GM18867 (cell line): ENCODE measurements at regions not wholly inside any gene's neighbourhood (a gene's known extent, or its start where the extent isn't known, plus 50 kb on each side); places are given as distances from the start of the nearest gene placed in this dataset.

Source experiments
- ATAC-seq: cut with Tn5 transposase; IDR thresholded peaks from one replicate; pipeline ENCODE4 v1.9.1; 2021; ENCODE audit warnings: mild to moderate bottlenecking, moderate library complexity; ENCODE audit not compliant: unreplicated experiment

DNA sequence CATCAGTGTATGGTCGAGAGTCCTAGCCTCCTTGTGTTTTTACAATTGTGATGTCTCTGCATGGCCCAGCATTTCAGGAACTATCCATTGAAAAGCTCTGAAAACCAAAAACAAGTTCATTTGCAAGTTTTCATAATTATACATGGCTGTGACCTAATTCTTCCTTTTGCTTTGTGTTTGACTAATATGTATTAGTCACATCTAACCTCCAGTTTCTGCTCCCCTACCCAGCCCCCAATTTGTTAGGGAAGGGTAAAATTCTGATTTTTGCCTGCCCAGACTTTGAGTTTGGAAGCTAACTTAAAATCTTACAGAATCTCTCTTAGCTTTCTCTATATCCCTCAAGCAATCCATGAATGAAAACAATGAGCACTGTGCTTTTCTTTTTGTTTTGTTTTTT, 128.2 kb upstream of the SEMA6A start:
- ATAC-seq, result peak; percentile 63

DNA sequence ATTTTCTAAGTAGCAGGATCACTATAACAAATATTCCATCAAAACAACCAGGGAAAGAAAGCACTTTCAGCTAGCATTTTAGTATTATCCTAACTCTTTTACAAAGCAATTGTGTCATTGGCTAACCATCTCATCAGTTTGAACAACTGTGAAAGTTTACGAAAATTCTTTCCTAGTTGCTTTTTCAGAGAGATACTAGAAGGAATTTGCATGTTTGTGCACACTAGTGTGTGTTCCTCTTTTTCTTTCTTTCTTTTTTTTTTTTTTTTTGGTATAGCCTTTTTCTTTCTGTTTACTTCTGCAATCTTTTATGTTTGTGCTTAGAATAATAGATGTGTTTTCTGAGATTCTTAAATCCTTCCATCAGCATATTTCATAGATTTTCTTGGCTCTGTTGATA, 124.7 kb upstream of the SEMA6A start:
- peak; percentile 44 for ATAC-seq

GRCh38 chr5:116696366-116696765, 121.7 kb upstream of the SEMA6A start:
- peak; percentile 81 for ATAC-seq

- ATAC-seq, result no peak
Observed at GRCh38 chr5:116695681-116696080, 121.1 kb upstream of the SEMA6A start.

DNA sequence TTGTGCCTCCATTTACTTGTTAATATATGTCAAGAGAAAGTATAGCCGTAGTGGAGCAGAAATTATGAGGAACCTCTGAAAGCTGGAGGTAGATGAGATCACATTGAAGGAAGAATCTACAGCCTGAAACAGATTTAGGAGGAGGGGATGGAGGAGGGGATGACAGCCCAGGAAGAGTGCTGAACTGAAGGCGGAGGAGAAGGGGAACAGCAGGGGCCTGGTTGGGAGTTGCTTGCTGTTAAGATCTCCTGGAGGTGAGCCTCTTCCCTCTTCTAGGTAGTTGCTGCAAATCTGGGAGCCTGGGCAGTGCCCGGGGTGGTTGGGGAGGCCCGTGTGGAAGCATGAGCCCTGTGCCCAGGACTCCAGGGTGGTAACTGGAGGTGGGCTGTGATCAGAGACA, 111.8 kb upstream of the SEMA6A start:
- ATAC-seq, result no peak

- ATAC-seq, result no peak
Observed at GRCh38 chr5:116685931-116686330, 111.3 kb upstream of the SEMA6A start.

GRCh38 chr5:116685069-116685468, 110.4 kb upstream of the SEMA6A start:
- no peak for ATAC-seq

- ATAC-seq, result peak; percentile 97
Observed at GRCh38 chr5:116681334-116682013, 106.9 kb upstream of the SEMA6A start.

DNA sequence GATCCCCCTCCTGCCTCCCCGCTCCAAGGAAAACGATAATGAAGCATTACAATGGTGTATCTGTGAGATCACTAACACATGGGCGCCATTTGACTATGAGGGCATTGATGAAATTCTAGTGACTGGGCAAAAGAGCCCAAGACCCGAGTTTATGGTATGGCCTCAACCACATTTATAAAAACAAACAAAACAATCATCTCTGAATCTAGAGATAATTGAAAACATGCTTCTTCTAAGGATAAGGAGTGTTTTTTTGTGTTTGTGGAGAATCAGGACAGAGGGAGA, 100.9 kb upstream of the SEMA6A start:
- no peak for ATAC-seq

DNA sequence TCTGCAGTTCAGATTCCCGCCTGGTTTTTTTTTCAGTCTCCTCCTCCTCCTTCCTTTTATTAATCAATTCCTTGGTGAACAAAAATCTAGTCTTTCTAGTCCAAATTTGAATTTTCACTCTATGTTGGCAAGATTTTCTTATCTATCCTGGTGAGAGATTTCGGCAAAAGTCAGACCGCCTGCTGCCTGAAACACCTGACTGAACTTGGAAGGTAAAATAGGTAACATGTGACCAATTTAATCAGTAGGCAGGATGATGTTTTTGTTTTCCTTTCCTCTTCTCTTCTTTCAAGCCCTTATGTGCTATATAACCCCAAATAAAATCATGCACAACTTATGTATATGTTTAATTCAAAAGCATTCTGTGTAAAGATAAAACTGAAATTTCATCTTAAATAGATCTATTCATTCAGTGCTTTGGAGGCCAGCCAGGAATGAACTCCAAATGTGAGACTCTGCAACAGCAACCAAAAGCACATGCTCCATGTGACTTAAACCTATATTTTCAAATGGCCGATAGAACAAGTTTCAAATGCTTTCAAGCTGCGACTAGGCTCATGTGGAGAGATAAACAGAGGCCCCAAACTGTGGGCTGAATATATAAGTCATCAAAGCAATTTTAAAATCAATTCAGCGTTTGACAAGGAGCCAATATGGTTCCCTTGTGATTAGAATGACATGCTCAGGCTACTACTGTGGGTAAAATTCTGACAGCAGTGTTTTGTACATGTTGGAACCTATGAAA, 100.4 kb upstream of the SEMA6A start:
- no peak for ATAC-seq

GRCh38 chr5:116673453-116673852, 98.8 kb upstream of the SEMA6A start:
- ATAC-seq, result no peak

GRCh38 chr5:116672203-116672602, 97.6 kb upstream of the SEMA6A start:
- no peak for ATAC-seq

DNA sequence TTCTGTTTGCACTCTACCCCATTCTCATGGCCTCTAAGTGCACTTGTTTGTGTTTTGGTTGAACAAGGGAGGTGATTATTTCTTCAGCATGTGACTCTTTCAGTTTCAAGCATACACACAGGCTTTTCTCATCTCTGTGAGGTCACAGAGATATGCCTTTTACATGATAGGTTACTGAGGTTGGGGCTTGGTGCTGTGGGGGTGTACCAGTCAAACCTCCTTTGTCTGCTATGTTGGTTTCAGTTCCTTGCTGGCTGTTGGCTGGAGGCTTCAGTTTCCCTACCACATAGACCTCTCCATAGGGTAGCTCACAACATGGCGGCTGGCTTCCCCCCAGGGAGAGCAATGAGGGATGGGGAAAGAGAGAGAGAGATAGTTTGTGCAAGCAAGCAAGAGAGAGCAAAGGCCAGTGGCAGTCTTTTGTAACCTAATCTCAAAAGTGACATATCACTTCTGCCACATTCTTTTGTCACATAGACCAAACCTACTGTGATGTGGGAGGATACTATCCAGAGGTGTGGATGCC, 96.7 kb upstream of the SEMA6A start:
- peak; percentile 96 for ATAC-seq

GRCh38 chr5:116669261-116670031, 94.8 kb upstream of the SEMA6A start:
- no peak for ATAC-seq

DNA sequence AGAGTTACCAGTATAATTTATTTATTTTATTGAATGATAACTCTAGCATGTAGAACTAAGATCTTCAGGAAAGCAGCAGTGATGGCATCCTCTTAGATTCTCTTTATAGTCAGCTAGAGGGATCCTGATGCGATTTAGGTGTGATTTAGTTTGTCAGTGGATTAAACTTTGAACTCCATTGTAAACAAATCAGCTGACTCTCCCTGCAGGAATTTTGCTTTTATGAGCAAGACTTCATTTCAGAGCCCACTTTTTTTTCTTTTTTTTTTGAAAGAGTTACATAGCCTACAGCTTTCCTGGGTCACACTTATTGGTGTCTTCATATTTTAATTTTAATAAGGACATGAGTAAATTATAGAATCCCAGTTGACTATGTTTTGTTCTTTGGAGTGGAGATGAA, 93.8 kb upstream of the SEMA6A start:
- ATAC-seq, result no peak

GRCh38 chr5:116666901-116667300, 92.3 kb upstream of the SEMA6A start:
- ATAC-seq, result no peak

DNA sequence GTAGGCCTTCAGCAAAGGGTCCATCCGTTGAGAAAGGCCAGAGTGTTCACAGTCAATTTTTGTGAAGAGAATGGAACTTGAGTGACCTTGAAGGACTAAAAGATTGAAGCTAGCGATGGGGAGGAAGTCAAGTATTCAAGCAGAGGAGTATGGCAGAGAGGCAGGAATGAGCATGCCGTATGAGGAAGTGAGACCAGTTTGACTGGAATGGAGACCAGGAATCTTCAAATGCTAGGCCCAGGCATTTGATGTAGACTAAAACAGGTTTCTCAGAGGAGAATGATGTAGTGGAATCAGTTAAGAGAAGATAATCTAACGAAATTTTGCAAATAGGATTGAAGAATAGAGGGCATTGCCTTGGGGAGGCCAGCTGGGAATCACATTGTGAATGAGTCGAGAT, 90.4 kb upstream of the SEMA6A start:
- no peak for ATAC-seq

GRCh38 chr5:116663081-116663480, 88.5 kb upstream of the SEMA6A start:
- ATAC-seq, result no peak

DNA sequence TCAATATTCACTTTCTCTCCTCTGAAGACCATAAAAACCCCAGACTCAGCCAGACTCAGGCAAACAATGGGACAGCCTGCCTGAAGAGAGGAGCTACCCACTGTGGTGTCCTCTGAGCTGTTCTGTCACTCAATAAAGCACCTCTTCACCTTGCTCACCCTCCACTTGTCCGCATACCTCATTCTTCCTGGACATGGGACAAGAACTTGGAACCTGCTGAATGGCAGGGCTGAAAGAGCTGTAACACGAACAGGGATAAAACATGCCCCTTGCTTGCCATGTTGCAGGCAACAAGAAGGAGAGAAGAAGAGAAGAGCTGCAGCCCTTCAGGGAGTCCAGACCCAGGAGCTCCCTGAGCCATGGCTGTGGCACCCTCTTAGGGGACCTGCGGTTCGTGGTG, 86.8 kb upstream of the SEMA6A start:
- ATAC-seq, result no peak

DNA sequence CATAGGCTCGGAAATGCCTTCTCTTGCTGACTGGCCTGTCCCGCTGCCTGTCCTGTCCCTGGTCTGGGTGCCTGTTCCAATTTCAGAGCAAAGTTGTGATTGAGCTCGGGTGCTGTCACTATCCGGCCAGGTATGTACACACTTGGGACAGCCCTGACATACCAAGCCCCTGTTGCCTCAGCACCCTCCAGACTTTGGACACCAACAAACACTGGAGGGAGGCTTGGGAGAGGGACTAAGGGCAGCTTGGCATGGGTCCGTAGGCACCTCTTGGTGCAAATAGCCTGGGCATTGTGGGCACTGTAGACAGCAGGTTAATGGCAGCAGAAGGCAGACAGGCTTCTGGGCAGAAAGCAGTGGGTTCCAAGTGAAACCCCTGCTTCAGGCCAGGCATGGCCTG, 86.3 kb upstream of the SEMA6A start:
- no peak for ATAC-seq

DNA sequence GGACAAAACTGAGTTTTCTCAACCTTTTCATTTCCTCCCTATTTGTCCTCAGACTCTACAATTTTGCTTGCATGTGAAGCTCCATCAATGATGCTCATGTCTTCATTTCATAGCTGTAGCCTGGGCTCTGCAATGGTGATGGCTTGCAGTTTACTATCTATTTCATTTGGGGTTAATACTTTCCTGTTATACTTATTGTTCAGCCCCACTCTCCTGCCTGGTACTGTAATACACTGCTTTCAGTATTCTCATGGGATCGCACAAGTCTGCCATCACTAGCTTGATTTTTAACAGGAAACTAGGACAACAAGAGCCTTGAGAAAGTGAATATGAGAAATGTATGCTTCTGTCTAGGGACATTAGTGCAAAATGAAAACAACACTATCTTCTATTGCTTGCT, 84.2 kb upstream of the SEMA6A start:
- no peak for ATAC-seq

GRCh38 chr5:116658141-116658540, 83.5 kb upstream of the SEMA6A start:
- no peak for ATAC-seq
